WTC11 (cell line): ENCODE measurements at regions not wholly inside any gene's neighbourhood (a gene's known extent, or its start where the extent isn't known, plus 50 kb on each side); places are given as distances from the start of the nearest gene placed in this dataset.

ENCODE experiments used
- ATAC-seq: fragments of 200-7000 bp; cut with Tn5 transposase; 2 replicates; pipeline ENCODE4 v1.10.0; 2021; ENCODE audit warnings: mild to moderate bottlenecking, moderate library complexity
- CTCF ChIA-PET: fragments of 300-600 bp; sonication (Branson Sonifier 250); formaldehyde crosslinking; loops from one replicate; lab custom pipeline; 2021; ENCODE audit warnings: antibody characterized with exemption; lab: Charles Lee
- POLR2A ChIA-PET: fragments of 350-600 bp; sonication (Branson Sonifier 250); formaldehyde crosslinking; loops from one replicate; lab custom pipeline; 2021; ENCODE audit warnings: antibody characterized with exemption; lab: Charles Lee
- DNase-seq: peaks from one replicate; pipeline ENCODE4 v3.0.0; 2021; ENCODE audit warnings: low spot score
- H3K27ac Mint-ChIP-seq: 2 replicates; pipeline ENCODE4 v1.8.0; 2021; ENCODE audit warnings: mixed read lengths
- H3K27me3 Mint-ChIP-seq: 2 replicates; pipeline ENCODE4 v1.8.0; 2021; ENCODE audit warnings: low read depth, mild to moderate bottlenecking, moderate library complexity, mixed read lengths
- H3K36me3 Mint-ChIP-seq: 2 replicates; pipeline ENCODE4 v1.8.0; 2021; ENCODE audit warnings: mixed read lengths
- H3K4me1 Mint-ChIP-seq: 2 replicates; pipeline ENCODE4 v1.8.0; 2022; ENCODE audit warnings: mixed read lengths
- H3K4me3 Mint-ChIP-seq: 2 replicates; pipeline ENCODE4 v1.8.0; 2021; ENCODE audit warnings: mild to moderate bottlenecking, moderate library complexity, mixed read lengths
- H3K9me3 Mint-ChIP-seq: 2 replicates; pipeline ENCODE4 v1.8.0; 2021; ENCODE audit warnings: mixed read lengths
- CREM ChIP-seq: sonication (generic); formaldehyde crosslinking; IDR thresholded peaks from 2 replicates; pipeline ENCODE4 v1.8.1; 2022; ENCODE audit warnings: mild to moderate bottlenecking, missing genetic modification reagents, moderate library complexity
- FOXJ3 ChIP-seq: sonication (generic); formaldehyde crosslinking; IDR thresholded peaks from 2 replicates; pipeline ENCODE4 v1.9.0; 2021; ENCODE audit warnings: missing genetic modification reagents, mild to moderate bottlenecking, borderline replicate concordance
- FOXK1 ChIP-seq: sonication (generic); formaldehyde crosslinking; IDR thresholded peaks from 2 replicates; pipeline ENCODE4 v1.8.0; 2022; ENCODE audit warnings: mild to moderate bottlenecking, moderate library complexity, missing genetic modification reagents
- FOXP1 ChIP-seq: sonication (generic); formaldehyde crosslinking; IDR thresholded peaks from 2 replicates; pipeline ENCODE4 v1.8.0; 2022; ENCODE audit warnings: missing genetic modification reagents, mild to moderate bottlenecking, moderate library complexity, borderline replicate concordance
- JAZF1 ChIP-seq: fragments of 250-450 bp; sonication (Bioruptor Pico); IDR thresholded peaks from 2 replicates; pipeline ENCODE4 v1.9.0; 2021; ENCODE audit warnings: moderate library complexity, mild to moderate bottlenecking, inconsistent platforms
- KAT7 ChIP-seq: sonication (generic); formaldehyde crosslinking; IDR thresholded peaks from 2 replicates; pipeline ENCODE4 v1.8.1; 2023; ENCODE audit warnings: missing genetic modification reagents, mild to moderate bottlenecking, borderline replicate concordance
- NFE2L1 ChIP-seq: sonication (generic); formaldehyde crosslinking; IDR thresholded peaks from 2 replicates; pipeline ENCODE4 v1.8.1; 2023; ENCODE audit warnings: missing genetic modification reagents
- SMAD4 ChIP-seq: sonication (generic); formaldehyde crosslinking; IDR thresholded peaks from 2 replicates; pipeline ENCODE4 v1.8.0; 2022; ENCODE audit warnings: mild to moderate bottlenecking, missing genetic modification reagents
- TCF7 ChIP-seq: sonication (generic); formaldehyde crosslinking; IDR thresholded peaks from 2 replicates; pipeline ENCODE4 v1.8.0; 2022; ENCODE audit warnings: mild to moderate bottlenecking, low read depth, missing genetic modification reagents, moderate library complexity
- TP53 ChIP-seq: sonication (generic); formaldehyde crosslinking; IDR thresholded peaks from 2 replicates; pipeline ENCODE4 v1.8.1; 2023; ENCODE audit warnings: mild to moderate bottlenecking, missing genetic modification reagents
- ZNF232 ChIP-seq: sonication (generic); formaldehyde crosslinking; IDR thresholded peaks from 2 replicates; pipeline ENCODE4 v1.8.0; 2022; ENCODE audit warnings: mild to moderate bottlenecking, missing genetic modification reagents
- ZNF263 ChIP-seq: sonication (generic); formaldehyde crosslinking; IDR thresholded peaks from 2 replicates; pipeline ENCODE4 v1.8.1; 2022; ENCODE audit warnings: low read depth, mild to moderate bottlenecking, moderate library complexity, missing genetic modification reagents
- ZNF671 ChIP-seq: fragments of 250-450 bp; sonication (Bioruptor Pico); IDR thresholded peaks from 2 replicates; pipeline ENCODE4 v1.8.0; 2021; ENCODE audit warnings: mild to moderate bottlenecking
- TF ChIP-seq, protein P1 (sequence below): sonication (generic); formaldehyde crosslinking; IDR thresholded peaks from 2 replicates; pipeline ENCODE4 v1.8.1; 2023; ENCODE audit warnings: mild to moderate bottlenecking, missing genetic modification reagents, borderline replicate concordance
- TF ChIP-seq, protein P2 (sequence below): sonication (generic); formaldehyde crosslinking; conservative IDR thresholded peaks from 2 replicates; pipeline ENCODE4 v1.8.1; 2022; ENCODE audit warnings: mild to moderate bottlenecking, missing genetic modification reagents
- TF ChIP-seq, protein P3 (sequence below): sonication (generic); formaldehyde crosslinking; IDR thresholded peaks from 2 replicates; pipeline ENCODE4 v1.8.0; 2022; ENCODE audit warnings: mild to moderate bottlenecking, missing genetic modification reagents
- TF ChIP-seq, protein P4 (sequence below): fragments of 250-450 bp; sonication (Bioruptor Pico); IDR thresholded peaks from 2 replicates; pipeline ENCODE4 v1.9.0; 2021; ENCODE audit warnings: moderate library complexity, mild to moderate bottlenecking, inconsistent platforms, borderline replicate concordance
- TF ChIP-seq, protein P5 (sequence below): fragments of 250-450 bp; sonication (Bioruptor Pico); IDR thresholded peaks from 2 replicates; pipeline ENCODE4 v1.9.0; 2021; ENCODE audit warnings: mild to moderate bottlenecking
- TF ChIP-seq, protein P6 (sequence below): sonication (generic); formaldehyde crosslinking; conservative IDR thresholded peaks from 2 replicates; pipeline ENCODE4 v1.8.1; 2023; ENCODE audit warnings: mild to moderate bottlenecking, low read depth, missing genetic modification reagents, moderate library complexity

DNA sequence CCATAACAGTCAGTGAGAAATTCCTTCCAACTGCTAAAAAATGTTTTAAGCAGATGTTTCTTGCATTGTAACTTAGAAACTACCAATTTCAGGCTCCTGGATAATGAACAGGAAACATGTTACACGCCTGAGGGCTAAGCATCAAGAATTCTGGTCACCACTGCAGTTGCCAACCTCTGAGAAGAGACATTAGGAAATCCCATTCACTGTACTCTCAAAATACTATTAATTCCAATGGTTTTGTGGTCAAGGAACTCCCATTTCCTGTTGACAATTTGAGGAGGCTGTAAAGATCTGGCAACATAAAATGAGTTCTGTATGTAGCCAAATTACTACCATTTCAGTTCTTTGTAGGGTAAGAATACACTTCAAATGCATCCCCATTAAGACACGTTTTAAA lies 456.0 kb upstream of the MEF2C start:
- POLR2A ChIA-PET = interaction anchor here (0.6 kb wide), 1 partner anchor 8 kb away, joined by 6 read pairs; no protein-coding TSS in a partner anchor
- H3K4me1 Mint-ChIP-seq = peaks cover 10% of the 10 kb centered on the region

DNA sequence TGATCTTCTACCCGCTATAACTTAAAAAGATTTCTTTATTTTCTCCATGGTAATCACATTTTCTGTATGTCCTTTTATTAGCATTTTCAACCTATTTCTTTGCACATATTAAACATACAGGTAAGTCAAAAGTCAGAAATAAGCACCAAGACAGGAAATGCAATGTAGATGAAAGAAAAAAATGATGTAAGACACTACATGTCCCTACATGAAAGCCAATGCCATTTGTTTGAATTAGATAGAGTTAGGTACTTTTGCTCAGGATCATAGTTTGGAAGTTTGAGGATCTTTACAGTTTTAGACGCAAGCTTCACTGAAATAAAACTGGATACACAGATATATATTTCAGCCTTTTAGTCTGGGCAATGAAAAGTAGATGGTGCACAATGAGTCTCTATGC lies 453.1 kb upstream of the MEF2C start:
- no peak for DNase-seq
- no peak overlapping the region for H3K27ac Mint-ChIP-seq
- ATAC-seq = no peak
- ChIA-PET CTCF (no interaction called here), POLR2A (no interaction called here)
- no peaks in the 10 kb centered on the region for H3K27me3 Mint-ChIP-seq
- H3K9me3 Mint-ChIP-seq = no peaks in the 10 kb centered on the region
- H3K36me3 Mint-ChIP-seq = no peaks in the 10 kb centered on the region
- no peak overlapping the region for H3K4me3 Mint-ChIP-seq
- no peak for TF ChIP-seq CREM (CRISPR knock-in tag)
- no peaks in the 10 kb centered on the region for H3K4me1 Mint-ChIP-seq

More for the DNA sequence above, 456.0 kb upstream of the MEF2C start:
- ATAC-seq (no peak), DNase-seq (no peak)
- Mint-ChIP-seq H3K27ac (no peak overlapping the region), H3K4me3 (no peak overlapping the region), H3K36me3 (no peaks in the 10 kb centered on the region), H3K9me3 (no peaks in the 10 kb centered on the region), H3K27me3 (no peaks in the 10 kb centered on the region)
- TF ChIP-seq FOXP1 (CRISPR knock-in tag) = no peak
- no peak for TF ChIP-seq CREM (CRISPR knock-in tag)
- TF ChIP-seq SMAD4 = no peak
- TF ChIP-seq, protein P1, sequence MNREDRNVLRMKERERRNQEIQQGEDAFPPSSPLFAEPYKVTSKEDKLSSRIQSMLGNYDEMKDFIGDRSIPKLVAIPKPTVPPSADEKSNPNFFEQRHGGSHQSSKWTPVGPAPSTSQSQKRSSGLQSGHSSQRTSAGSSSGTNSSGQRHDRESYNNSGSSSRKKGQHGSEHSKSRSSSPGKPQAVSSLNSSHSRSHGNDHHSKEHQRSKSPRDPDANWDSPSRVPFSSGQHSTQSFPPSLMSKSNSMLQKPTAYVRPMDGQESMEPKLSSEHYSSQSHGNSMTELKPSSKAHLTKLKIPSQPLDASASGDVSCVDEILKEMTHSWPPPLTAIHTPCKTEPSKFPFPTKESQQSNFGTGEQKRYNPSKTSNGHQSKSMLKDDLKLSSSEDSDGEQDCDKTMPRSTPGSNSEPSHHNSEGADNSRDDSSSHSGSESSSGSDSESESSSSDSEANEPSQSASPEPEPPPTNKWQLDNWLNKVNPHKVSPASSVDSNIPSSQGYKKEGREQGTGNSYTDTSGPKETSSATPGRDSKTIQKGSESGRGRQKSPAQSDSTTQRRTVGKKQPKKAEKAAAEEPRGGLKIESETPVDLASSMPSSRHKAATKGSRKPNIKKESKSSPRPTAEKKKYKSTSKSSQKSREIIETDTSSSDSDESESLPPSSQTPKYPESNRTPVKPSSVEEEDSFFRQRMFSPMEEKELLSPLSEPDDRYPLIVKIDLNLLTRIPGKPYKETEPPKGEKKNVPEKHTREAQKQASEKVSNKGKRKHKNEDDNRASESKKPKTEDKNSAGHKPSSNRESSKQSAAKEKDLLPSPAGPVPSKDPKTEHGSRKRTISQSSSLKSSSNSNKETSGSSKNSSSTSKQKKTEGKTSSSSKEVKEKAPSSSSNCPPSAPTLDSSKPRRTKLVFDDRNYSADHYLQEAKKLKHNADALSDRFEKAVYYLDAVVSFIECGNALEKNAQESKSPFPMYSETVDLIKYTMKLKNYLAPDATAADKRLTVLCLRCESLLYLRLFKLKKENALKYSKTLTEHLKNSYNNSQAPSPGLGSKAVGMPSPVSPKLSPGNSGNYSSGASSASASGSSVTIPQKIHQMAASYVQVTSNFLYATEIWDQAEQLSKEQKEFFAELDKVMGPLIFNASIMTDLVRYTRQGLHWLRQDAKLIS (CRISPR knock-in tag) = no peak
- TF ChIP-seq ZNF263 (CRISPR knock-in tag) = no peak
- TF ChIP-seq, protein P2, sequence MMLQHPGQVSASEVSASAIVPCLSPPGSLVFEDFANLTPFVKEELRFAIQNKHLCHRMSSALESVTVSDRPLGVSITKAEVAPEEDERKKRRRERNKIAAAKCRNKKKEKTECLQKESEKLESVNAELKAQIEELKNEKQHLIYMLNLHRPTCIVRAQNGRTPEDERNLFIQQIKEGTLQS (CRISPR knock-in tag) = no peak
- no peak for TF ChIP-seq TP53 (CRISPR knock-in tag)
- no peak for TF ChIP-seq FOXK1 (CRISPR knock-in tag)
- TF ChIP-seq NFE2L1 = no peak
- no peak for TF ChIP-seq KAT7 (CRISPR knock-in tag)
- TF ChIP-seq, protein P3, sequence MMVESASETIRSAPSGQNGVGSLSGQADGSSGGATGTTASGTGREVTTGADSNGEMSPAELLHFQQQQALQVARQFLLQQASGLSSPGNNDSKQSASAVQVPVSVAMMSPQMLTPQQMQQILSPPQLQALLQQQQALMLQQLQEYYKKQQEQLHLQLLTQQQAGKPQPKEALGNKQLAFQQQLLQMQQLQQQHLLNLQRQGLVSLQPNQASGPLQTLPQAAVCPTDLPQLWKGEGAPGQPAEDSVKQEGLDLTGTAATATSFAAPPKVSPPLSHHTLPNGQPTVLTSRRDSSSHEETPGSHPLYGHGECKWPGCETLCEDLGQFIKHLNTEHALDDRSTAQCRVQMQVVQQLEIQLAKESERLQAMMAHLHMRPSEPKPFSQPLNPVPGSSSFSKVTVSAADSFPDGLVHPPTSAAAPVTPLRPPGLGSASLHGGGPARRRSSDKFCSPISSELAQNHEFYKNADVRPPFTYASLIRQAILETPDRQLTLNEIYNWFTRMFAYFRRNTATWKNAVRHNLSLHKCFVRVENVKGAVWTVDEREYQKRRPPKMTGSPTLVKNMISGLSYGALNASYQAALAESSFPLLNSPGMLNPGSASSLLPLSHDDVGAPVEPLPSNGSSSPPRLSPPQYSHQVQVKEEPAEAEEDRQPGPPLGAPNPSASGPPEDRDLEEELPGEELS (CRISPR knock-in tag) = no peak
- no peak for TF ChIP-seq FOXJ3 (CRISPR knock-in tag)
- no peak for TF ChIP-seq ZNF671 (CRISPR knock-in tag)
- CTCF ChIA-PET = no interaction called here

DNA sequence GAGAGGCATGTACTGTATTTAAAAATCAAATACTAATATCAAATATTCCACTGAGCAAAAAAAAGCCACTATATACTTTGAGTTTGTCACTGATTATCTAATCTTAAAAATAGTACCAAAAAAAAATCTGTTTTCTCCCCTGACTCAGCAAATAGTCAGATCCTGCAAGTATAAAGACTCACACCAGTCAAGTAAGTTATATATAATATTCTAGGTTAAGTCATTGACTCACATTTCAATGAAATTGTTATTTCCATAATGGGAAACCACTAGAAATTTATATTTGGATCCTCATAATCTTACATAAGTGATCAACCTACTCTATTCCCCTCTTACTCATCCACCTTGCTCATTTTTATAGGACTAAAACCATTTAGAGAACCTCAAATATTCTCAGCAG lies 447.2 kb upstream of the MEF2C start:
- peaks cover 7% of the 10 kb centered on the region for H3K4me1 Mint-ChIP-seq
- H3K27me3 Mint-ChIP-seq = no peaks in the 10 kb centered on the region
- H3K27ac Mint-ChIP-seq = no peak overlapping the region
- H3K36me3 Mint-ChIP-seq = no peaks in the 10 kb centered on the region
- ChIA-PET CTCF (no interaction called here), POLR2A (no interaction called here)
- H3K4me3 Mint-ChIP-seq = no peak overlapping the region
- H3K9me3 Mint-ChIP-seq = no peaks in the 10 kb centered on the region
- no peak for DNase-seq
- no peak for ATAC-seq
- TF ChIP-seq, protein P4, sequence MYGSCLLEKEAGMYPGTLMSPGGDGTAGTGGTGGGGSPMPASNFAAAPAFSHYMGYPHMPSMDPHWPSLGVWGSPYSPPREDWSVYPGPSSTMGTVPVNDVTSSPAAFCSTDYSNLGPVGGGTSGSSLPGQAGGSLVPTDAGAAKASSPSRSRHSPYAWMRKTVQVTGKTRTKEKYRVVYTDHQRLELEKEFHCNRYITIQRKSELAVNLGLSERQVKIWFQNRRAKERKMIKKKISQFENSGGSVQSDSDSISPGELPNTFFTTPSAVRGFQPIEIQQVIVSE (CRISPR knock-in tag) = no peak
- TF ChIP-seq TCF7 (CRISPR knock-in tag) = no peak
- no peak for TF ChIP-seq ZNF232 (CRISPR knock-in tag)
- no peak for TF ChIP-seq JAZF1 (CRISPR knock-in tag)
- TF ChIP-seq, protein P5, sequence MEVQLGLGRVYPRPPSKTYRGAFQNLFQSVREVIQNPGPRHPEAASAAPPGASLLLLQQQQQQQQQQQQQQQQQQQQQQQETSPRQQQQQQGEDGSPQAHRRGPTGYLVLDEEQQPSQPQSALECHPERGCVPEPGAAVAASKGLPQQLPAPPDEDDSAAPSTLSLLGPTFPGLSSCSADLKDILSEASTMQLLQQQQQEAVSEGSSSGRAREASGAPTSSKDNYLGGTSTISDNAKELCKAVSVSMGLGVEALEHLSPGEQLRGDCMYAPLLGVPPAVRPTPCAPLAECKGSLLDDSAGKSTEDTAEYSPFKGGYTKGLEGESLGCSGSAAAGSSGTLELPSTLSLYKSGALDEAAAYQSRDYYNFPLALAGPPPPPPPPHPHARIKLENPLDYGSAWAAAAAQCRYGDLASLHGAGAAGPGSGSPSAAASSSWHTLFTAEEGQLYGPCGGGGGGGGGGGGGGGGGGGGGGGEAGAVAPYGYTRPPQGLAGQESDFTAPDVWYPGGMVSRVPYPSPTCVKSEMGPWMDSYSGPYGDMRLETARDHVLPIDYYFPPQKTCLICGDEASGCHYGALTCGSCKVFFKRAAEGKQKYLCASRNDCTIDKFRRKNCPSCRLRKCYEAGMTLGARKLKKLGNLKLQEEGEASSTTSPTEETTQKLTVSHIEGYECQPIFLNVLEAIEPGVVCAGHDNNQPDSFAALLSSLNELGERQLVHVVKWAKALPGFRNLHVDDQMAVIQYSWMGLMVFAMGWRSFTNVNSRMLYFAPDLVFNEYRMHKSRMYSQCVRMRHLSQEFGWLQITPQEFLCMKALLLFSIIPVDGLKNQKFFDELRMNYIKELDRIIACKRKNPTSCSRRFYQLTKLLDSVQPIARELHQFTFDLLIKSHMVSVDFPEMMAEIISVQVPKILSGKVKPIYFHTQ (CRISPR knock-in tag) = no peak
- TF ChIP-seq, protein P6, sequence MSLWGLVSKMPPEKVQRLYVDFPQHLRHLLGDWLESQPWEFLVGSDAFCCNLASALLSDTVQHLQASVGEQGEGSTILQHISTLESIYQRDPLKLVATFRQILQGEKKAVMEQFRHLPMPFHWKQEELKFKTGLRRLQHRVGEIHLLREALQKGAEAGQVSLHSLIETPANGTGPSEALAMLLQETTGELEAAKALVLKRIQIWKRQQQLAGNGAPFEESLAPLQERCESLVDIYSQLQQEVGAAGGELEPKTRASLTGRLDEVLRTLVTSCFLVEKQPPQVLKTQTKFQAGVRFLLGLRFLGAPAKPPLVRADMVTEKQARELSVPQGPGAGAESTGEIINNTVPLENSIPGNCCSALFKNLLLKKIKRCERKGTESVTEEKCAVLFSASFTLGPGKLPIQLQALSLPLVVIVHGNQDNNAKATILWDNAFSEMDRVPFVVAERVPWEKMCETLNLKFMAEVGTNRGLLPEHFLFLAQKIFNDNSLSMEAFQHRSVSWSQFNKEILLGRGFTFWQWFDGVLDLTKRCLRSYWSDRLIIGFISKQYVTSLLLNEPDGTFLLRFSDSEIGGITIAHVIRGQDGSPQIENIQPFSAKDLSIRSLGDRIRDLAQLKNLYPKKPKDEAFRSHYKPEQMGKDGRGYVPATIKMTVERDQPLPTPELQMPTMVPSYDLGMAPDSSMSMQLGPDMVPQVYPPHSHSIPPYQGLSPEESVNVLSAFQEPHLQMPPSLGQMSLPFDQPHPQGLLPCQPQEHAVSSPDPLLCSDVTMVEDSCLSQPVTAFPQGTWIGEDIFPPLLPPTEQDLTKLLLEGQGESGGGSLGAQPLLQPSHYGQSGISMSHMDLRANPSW (CRISPR knock-in tag) = no peak
